Epidermal melanocyte (primary cell): ENCODE measurements at regions not wholly inside any gene's neighbourhood (a gene's known extent, or its start where the extent isn't known, plus 50 kb on each side); places are given as distances from the start of the nearest gene placed in this dataset.

Source experiments
- DNase-seq: peaks from one replicate; pipeline ENCODE4 v3.0.0; 2011; ENCODE audit warnings: low spot score; ENCODE audit not compliant: insufficient read length

GRCh38 chr13:40275155-40275554 is 391.3 kb downstream of the FOXO1 start:
- no peak for DNase-seq

- DNase-seq, result no peak
These were observed 390.8 kb downstream of the FOXO1 start for GRCh38 chr13:40275636-40276035.

- no peak for DNase-seq
These were observed 382.8 kb downstream of the FOXO1 start for GRCh38 chr13:40283666-40284065.

DNA sequence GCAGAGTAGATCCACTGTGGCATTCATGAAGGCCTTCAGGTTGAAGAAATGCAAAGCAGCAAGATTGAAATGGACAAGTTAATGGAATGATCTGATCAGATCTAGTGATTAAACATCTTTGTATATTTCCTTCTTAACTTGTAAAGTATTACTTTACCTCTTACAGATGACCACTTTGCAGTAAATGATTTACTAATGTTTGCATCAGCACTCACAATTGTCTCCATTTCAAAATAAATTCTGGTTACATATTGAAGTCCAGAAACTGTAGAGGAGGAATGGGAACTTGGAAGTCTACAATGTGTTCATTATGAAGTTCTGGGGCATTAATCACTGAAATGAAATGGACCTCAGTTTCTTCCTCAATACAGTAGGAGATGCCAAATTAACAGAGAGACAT is 380.8 kb downstream of the FOXO1 start:
- DNase-seq, result no peak

GRCh38 chr13:40287428-40287827 is 379.0 kb downstream of the FOXO1 start:
- DNase-seq, result no peak

DNA sequence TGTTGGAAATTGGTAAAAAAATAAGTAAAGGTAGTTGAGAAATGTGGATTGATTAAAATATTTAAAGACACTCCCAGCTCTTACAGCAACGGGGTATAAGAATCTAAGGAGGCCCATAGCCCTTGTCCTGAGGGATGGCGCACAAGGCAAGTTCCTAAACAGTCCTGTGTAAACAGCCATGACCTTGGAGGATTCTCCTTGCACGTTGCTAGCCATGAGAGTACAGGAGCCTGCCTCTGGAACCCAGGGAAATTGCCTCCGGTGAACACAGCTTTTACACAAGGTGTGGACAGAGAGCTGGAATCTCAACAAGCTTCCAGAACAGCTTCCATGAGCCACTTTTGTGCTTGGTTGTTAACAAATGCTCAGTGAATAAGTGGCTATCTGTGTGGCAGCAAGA is 378.2 kb downstream of the FOXO1 start:
- no peak for DNase-seq

- no peak for DNase-seq
These were observed 375.7 kb downstream of the FOXO1 start for GRCh38 chr13:40290758-40291157.

DNA sequence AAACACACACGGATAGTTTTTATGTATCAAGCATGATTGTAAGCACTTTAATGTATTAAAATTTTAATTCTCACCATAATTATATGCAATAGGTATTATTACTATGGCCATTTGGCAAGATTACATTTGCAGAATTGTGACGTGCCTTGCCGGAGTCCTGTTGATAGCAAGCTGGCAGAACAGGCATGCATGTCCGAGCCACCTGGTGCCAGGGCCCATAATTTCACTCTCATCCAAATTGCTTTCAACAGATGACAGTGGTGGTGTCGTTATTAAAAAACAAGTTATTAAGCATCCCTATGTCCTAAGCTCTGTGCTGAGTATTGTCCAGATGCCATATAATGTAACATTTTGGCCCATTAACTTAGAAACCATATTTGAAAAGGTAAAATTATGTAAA is 374.3 kb downstream of the FOXO1 start:
- no peak for DNase-seq

DNA sequence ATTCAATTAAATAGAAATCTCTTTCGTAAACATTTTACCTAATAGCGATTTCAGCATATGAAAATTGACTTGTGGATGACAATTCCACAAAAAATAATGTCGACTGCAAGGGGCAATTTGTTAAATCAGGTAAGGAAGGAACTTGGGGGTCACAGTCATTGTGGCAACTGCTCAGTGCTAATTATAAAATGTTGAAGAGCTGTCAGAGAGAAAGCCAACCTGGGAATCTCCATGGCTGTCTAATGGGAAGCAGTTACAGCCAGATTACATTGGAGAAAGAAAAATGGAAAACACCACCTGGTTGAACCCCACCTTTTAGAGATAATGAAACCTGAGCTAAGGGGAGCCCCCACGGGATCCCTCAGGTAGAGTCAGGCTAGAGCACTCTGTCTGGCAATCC is 373.9 kb downstream of the FOXO1 start:
- no peak for DNase-seq

DNA sequence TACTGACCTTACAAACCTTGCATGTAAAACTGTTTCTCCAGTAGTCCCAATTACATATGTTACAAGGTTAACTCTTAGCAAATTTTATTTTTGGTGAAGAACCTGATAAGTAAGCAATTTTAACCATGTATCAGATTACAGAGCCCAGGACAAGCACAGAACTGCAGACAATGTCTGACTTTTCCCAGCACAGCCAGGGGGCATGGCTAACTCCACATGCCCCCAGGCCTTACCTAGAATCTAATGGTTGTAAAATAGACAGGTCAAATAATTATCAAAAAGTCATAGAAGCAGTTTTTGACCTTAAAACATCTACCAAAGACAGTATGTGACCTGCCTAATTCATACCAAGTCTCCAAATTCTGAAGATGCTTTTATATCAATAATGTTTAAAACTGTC is 364.1 kb downstream of the FOXO1 start:
- DNase-seq, result no peak

GRCh38 chr13:40304391-40304790 is 362.1 kb downstream of the FOXO1 start:
- no peak for DNase-seq

- DNase-seq, result no peak
These were observed 359.6 kb downstream of the FOXO1 start for GRCh38 chr13:40306817-40307216.

DNA sequence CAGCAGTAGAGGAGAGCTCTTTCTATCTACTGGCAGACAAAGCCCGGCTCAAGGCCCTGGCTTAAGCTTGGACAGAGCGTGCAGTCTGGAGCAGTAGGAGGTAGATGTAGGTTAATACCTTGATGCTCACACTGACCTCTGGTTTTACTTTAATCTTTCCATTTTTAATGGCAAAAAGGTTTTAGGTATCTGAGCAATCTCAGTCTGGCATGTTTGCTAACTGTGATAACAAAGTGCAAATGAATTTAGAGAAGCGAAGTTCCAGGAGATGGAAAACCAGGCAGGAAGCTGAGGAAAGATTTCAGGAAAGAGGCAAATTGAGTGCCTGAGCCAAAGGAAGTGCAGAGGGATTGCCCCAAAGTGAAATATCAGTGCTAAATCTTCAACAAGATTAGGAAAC is 356.6 kb downstream of the FOXO1 start:
- no peak for DNase-seq

- no peak for DNase-seq
These were observed 354.9 kb downstream of the FOXO1 start for GRCh38 chr13:40311356-40312101.

DNA sequence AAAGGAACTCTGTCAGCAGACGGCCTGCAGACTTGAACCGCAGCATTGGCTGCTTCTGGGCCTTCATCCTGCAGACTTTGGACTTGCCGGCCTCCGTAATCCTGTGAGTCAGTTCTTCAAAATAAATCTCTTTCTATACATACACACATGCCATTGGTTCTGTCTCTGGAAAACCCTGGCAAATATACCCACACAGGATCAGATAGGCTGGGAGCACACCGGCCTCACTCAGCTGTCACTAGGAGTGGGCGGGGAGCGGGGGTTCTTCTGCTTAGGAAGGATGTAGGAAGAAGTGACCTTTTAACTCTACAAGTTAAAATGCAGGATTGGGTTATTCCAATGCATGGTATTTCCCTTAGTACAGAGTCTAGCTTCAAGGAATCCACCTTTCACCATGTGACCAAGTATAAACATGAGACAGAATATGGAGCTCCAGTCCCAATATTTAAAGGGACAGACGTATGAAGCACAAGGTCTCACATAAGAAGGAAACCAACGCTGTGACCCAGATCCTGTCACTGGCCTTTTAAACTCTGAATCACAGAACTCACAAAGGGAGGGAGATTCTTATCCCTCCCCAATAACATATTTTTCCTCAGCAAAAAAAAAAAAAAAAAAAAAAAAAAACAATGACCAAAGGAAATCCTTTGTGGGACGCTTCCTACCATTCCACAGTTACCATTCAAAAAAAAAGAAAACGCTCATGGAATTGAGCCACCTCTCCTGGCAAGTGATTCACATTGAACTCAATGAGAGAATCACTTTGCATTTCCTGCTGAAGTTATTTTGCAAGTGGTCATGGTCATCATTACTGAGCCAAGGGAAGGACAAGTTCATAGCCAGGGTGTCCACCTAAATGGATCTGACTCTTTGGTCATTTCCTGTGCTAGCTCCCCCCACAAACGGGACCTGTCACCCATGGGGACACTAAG is 352.9 kb downstream of the FOXO1 start:
- no peak for DNase-seq

DNA sequence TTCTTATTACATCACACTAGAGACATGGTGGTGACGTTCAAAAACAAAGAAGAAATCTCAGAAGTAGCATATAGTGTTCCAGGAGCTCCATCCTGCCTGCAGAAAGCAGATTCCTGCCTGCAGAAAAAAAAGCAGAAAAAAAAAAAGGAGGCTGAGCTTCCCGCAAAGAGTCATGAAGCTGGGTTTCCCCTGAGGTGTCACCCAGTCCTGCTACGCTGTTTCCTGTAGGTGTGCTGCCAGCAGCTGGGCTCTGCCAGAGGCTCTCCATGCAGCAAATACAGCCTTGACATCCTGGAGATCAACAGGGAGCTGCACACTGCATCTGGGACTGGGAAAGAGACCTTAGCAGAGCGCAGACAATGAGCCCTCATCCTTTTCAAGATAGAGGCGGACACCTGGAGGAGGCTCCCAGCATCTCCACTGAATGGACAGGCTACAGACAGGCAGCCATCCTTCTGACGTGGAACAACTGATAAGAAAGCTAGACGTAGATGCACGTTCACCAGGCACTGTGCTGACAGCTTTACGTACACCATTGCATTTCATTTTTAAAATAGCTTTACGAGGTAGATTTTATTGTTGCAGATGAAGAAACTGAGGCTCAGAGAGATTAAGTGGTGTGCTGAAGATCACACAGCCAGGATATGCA is 350.9 kb downstream of the FOXO1 start:
- no peak for DNase-seq

GRCh38 chr13:40316301-40316700 is 350.1 kb downstream of the FOXO1 start:
- DNase-seq, result no peak

DNA sequence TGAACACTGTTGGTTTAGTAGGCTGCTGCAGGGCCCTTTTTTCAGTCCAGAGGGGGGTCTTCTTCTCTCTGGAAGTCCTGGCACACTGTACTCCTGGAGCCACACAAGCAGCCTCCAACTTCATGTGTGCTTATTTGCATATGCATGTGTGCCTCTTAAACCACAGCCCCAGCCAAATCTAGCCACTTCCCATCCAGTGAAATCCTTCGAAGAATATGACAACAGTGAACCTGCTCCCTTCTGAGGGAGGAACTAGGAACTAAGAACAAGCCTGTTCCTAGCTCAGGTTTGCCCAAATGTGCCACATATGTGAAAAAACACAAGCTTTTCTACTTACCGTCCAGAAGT is 348.5 kb downstream of the FOXO1 start:
- no peak for DNase-seq

- no peak for DNase-seq
These were observed 348.1 kb downstream of the FOXO1 start for GRCh38 chr13:40318366-40318765.

GRCh38 chr13:40319699-40320579 is 346.5 kb downstream of the FOXO1 start:
- no peak for DNase-seq

GRCh38 chr13:40328091-40328490 is 338.4 kb downstream of the FOXO1 start:
- DNase-seq, result no peak
